Activated CD4-positive, alpha-beta T cell treated with anti-CD3 and anti-CD28 coated beads, Interleukin-2, amount 10 ng/mL, durations not matched to agents 24 days and 14 days (primary cell): ENCODE measurements at regions not wholly inside any gene's neighbourhood (a gene's known extent, or its start where the extent isn't known, plus 50 kb on each side); places are given as distances from the start of the nearest gene placed in this dataset.
A peak's percentile ranks its signal among the peaks of the same experiment; 100 is the strongest.
"Not testable (repeated sequence)": the region's sequence is repeated elsewhere in the genome, so short reads cannot be mapped to it uniquely, and the experiment has no call there.

Source experiments
- DNase-seq: peaks from one replicate; pipeline ENCODE4 v3.0.0; 2022
- H3K27ac Mint-ChIP-seq: one replicate; pipeline ENCODE4 v1.8.0; 2022; ENCODE audit warnings: mild to moderate bottlenecking, mixed read lengths
- H3K27me3 Mint-ChIP-seq: one replicate; pipeline ENCODE4 v1.8.0; 2022; ENCODE audit warnings: mixed read lengths
- H3K36me3 Mint-ChIP-seq: one replicate; pipeline ENCODE4 v1.8.0; 2022; ENCODE audit warnings: low read depth, mild to moderate bottlenecking, mixed read lengths
- H3K4me1 Mint-ChIP-seq: one replicate; pipeline ENCODE4 v1.8.0; 2021; ENCODE audit warnings: mixed read lengths
- H3K4me3 Mint-ChIP-seq: one replicate; pipeline ENCODE4 v1.8.0; 2022; ENCODE audit warnings: mild to moderate bottlenecking, moderate library complexity, mixed read lengths
- H3K9me3 Mint-ChIP-seq: one replicate; pipeline ENCODE4 v1.8.0; 2021; ENCODE audit warnings: mixed read lengths
- intact Hi-C: fragments of 100-400 bp; cut with micrococcal nuclease; formaldehyde crosslinking; loops from one replicate; pipeline ENCODE4 v1.15.1; 2023

DNA sequence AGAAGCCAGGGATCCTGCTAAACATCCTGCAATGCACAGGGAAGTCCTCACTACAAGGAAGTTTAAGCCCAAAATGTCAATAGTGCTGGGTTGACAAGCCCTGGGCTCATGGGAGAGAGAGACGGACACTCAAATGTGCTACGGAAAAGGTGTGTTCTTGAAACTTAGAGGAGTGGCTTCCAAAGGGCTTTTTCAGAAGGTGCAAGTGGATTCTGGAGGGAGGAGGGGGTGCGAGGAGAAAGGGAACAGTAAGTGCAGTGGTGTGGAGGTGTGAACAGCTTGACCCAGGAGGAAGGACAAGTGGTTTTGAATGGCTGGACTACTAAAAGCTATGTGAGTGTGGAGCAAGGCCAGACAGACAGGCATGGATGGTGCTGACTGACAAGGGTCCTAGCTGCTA, 50.4 kb upstream of the CECR2 start:
- intact Hi-C loops = no loop called here
- no peak for DNase-seq
- peaks cover 28% of the 10 kb centered on the region for H3K27me3 Mint-ChIP-seq
- H3K4me3 Mint-ChIP-seq = no peak overlapping the region
- H3K27ac Mint-ChIP-seq = no peak overlapping the region
- H3K9me3 Mint-ChIP-seq = no peaks in the 10 kb centered on the region
- no peaks in the 10 kb centered on the region for H3K4me1 Mint-ChIP-seq
- no peaks in the 10 kb centered on the region for H3K36me3 Mint-ChIP-seq

DNA sequence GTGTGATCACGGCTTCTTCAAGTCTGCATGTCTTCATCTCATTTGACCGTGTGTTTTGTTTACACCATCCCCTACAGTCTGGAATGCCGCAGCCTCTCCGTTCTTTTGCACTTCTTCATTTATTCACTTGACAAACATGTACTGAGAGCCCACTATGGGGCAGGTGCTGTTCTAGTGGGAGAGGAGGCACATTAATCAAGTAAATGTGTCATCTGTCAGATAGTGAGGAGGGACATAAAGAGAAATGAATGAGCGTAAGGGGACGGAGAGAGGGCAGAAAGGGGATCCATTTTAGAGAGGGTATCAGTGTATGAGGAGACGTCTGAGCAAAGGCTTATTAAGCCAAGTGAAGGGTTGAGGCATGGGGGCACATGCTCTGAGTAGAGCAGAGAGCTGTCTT, 54.0 kb upstream of the CECR2 start:
- intact Hi-C loops = no loop called here
- Mint-ChIP-seq H3K4me3 (no peak overlapping the region), H3K36me3 (no peaks in the 10 kb centered on the region), H3K4me1 (no peaks in the 10 kb centered on the region), H3K9me3 (no peaks in the 10 kb centered on the region), H3K27ac (no peak overlapping the region), H3K27me3 (peaks cover 28% of the 10 kb centered on the region)
- no peak for DNase-seq

DNA sequence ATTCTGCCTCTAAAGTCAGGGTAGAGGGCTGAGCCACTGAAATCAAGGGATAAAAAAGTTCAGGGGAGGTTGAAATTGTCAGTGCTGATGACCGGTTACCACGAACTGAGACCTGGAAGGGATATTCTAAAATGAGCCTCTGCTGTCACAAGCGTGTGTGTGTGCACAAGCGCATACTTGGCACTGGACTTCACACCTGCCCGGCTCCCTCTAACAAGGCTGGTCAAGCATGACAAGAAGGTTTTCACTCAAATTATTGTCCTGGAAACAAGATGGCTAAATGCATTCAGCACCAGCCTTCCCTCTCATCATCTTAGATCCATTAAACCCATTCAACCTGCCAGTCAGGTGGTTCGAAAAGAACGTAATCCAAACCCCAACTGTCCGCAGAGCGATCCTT, 54.8 kb upstream of the CECR2 start:
- H3K4me1 Mint-ChIP-seq = no peaks in the 10 kb centered on the region
- no peaks in the 10 kb centered on the region for H3K36me3 Mint-ChIP-seq
- peak overlapping the region; percentile 10 for H3K27ac Mint-ChIP-seq
- H3K4me3 Mint-ChIP-seq = no peak overlapping the region
- DNase-seq = no peak
- H3K9me3 Mint-ChIP-seq = no peaks in the 10 kb centered on the region
- intact Hi-C loops = no loop called here
- H3K27me3 Mint-ChIP-seq = peaks cover 28% of the 10 kb centered on the region

DNA sequence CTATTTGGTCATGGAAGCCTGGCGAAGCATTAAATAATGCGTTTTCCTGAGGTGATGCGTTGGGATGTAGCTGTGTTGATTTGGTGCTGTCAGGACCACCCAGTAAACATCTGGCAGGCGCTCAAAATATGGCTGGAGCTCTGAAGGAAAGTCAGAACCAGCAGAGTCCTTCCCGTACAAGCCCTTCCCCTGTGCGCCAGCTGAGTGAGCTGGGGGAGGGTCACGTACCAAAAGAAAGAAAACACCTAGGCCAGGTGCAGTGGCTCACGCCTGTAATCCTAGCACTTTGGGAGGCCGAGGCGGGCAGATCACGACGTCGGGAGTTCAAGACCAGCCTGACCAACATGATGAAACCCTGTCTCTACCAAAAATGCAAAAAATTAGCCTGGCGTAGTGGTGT, 55.6 kb upstream of the CECR2 start:
- no peak overlapping the region for H3K4me3 Mint-ChIP-seq
- no peak overlapping the region for H3K27ac Mint-ChIP-seq
- intact Hi-C loops = no loop called here
- H3K36me3 Mint-ChIP-seq = no peaks in the 10 kb centered on the region
- peaks cover 23% of the 10 kb centered on the region for H3K27me3 Mint-ChIP-seq
- no peaks in the 10 kb centered on the region for H3K4me1 Mint-ChIP-seq
- no peaks in the 10 kb centered on the region for H3K9me3 Mint-ChIP-seq
- no peak for DNase-seq

DNA sequence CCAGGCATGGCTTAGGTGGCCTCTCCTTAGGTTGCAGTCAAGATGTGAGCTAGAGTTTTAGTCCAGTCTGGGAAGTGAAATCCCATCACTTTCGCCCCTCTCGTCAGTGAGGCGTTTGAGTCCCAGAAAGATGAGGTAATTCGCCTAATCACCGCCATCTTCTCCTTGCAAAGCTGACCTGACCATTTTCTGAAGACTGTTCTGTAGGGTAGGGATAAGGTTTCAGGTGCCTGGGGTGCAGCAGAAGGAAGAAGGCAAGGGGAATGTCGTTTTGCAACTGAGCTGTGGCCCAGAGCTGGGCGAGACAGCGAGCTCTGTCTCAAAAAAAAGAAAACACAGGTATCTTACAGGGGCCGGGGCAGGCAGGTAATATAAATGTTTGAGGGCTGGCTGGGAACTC, 61.7 kb upstream of the CECR2 start:
- H3K27ac Mint-ChIP-seq = no peak overlapping the region
- no peaks in the 10 kb centered on the region for H3K36me3 Mint-ChIP-seq
- H3K27me3 Mint-ChIP-seq = peaks cover 3% of the 10 kb centered on the region
- peaks cover 28% of the 10 kb centered on the region for H3K4me1 Mint-ChIP-seq
- H3K9me3 Mint-ChIP-seq = no peaks in the 10 kb centered on the region
- intact Hi-C loops = no loop called here
- no peak for DNase-seq
- no peak overlapping the region for H3K4me3 Mint-ChIP-seq

DNA sequence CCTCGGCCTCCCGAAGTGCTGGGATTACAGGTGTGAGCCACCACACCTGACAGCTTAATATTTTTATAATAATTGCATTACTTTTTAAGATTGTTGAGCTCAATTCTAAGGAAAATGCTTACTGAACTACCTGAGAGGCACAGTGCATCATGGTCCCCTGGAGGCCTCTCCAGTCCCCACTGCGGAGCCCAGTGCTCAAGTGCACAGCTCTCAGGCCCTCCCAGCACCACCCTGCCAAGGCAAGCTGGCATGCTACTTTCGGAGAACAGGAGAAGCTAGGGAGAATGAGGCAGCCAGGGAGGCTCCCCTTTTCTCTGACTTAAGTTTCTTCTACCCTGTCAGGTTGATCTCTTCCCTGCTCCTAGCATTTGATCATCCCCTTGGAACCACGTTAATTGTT, 64.2 kb upstream of the CECR2 start:
- H3K36me3 Mint-ChIP-seq = no peaks in the 10 kb centered on the region
- H3K4me3 Mint-ChIP-seq = no peak overlapping the region
- intact Hi-C loops = loop anchor here (2.0 kb wide), 1 partner anchor 90 kb away; no protein-coding TSS in a partner anchor
- no peaks in the 10 kb centered on the region for H3K9me3 Mint-ChIP-seq
- H3K27ac Mint-ChIP-seq = no peak overlapping the region
- peaks cover 34% of the 10 kb centered on the region for H3K4me1 Mint-ChIP-seq
- H3K27me3 Mint-ChIP-seq = no peaks in the 10 kb centered on the region
- DNase-seq = peak; percentile 55

DNA sequence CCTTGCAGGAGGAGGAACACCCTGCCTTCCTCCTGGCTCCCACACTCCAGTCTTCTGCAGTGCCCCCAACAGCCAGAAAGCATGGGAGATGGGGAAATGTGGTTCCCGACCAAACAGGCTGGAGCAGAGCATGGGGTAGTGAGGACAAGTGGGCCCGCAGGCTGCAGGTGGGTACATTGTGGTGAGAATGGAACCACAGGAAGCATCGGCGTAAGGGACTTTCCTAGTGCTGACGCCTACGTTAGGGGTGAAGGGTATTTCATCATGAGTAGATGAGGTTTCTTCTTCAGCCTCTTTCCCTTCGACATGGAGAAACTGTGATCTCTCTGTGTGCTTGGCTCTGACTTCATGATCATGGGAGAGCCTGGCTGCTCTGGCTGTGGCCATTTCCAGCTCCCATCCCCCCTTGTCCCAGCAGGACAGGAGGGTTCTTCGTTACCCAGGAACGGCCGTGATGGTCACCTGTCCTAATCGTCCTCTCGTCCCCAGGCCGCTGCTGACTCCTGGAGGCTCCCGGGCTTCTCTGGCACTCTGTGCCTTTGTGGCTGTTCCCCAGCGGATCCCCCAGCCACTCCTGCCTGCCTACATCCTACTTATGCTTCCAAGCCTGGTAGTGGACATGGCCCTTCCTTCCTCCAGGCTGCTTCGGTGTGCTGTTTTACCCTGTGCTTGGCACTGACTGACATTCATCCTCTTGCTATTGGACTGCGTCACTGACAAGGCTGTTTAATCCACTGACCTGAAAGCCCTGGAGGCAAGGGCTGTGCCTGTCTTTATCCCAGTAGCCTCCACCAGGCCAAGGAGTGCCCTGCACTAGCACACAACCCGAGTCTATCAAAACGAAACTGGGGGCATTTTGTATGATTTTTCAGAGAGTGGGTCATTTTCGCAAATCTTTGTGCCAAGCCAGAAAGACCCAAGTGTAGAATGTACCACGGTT, 65.2 kb upstream of the CECR2 start:
- Mint-ChIP-seq H3K9me3 (no peaks in the 10 kb centered on the region), H3K27me3 (no peaks in the 10 kb centered on the region), H3K4me1 (peaks cover 41% of the 10 kb centered on the region), H3K36me3 (no peaks in the 10 kb centered on the region), H3K27ac (peak overlapping the region; percentile 90), H3K4me3 (peak overlapping the region; percentile 75)
- intact Hi-C loops = loop anchor here (1.0 to 5.0 kb wide), 4 partner anchors 24 to 227 kb away; no protein-coding TSS in a partner anchor
- peak; percentile 94 for DNase-seq

DNA sequence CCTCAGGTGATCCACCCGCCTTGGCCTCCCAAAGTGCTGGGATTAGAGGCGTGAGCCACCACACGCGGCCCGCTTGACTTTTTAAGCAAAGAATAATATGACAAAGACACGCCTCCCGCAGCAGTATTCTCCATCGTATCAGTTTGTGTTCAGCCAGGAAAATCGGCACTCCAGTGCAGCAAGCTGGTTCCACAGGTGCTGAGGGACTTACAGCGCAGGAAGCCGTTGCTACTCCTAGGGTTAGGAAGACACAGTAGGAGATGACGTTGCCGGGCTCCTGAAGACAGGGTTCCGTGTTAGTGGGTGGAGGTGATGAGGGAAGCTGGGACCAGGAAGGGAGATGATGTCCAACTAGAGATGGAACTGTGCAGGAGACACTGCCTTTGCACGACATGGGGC, 65.8 kb upstream of the CECR2 start:
- no peaks in the 10 kb centered on the region for H3K36me3 Mint-ChIP-seq
- no peak for DNase-seq
- peak overlapping the region; percentile 90 for H3K27ac Mint-ChIP-seq
- no peaks in the 10 kb centered on the region for H3K9me3 Mint-ChIP-seq
- peaks cover 47% of the 10 kb centered on the region for H3K4me1 Mint-ChIP-seq
- intact Hi-C loops = loop anchor here (5.0 kb wide), 1 partner anchor 226 kb away; no protein-coding TSS in a partner anchor
- H3K4me3 Mint-ChIP-seq = peak overlapping the region; percentile 63
- peaks cover 2% of the 10 kb centered on the region for H3K27me3 Mint-ChIP-seq

DNA sequence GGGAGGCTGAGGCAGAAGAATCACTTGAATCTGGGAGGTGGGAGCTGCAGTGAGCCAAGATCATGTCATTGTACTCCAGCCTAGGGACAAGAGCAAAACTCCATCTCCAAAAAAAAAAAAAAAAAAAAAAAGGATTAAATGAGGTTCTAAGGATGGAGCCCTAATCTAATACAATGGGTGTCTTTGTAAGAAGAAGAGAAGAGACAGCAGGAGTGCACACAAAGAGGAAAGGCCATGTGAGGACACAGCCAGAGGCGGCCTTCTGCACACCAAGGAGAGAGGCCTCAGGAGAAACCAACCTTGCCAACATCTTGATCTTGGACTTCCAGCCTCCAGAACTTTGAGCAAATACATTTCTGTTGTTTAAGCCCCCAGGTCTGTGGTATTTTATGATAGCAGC, 66.6 kb upstream of the CECR2 start:
- intact Hi-C loops = loop anchor here (5.0 kb wide), 1 partner anchor 225 kb away; no protein-coding TSS in a partner anchor
- H3K9me3 Mint-ChIP-seq = no peaks in the 10 kb centered on the region
- no peak overlapping the region for H3K4me3 Mint-ChIP-seq
- H3K4me1 Mint-ChIP-seq = peaks cover 52% of the 10 kb centered on the region
- H3K27ac Mint-ChIP-seq = peak overlapping the region; percentile 21
- H3K36me3 Mint-ChIP-seq = no peaks in the 10 kb centered on the region
- peaks cover 2% of the 10 kb centered on the region for H3K27me3 Mint-ChIP-seq
- DNase-seq = peak; percentile 58

DNA sequence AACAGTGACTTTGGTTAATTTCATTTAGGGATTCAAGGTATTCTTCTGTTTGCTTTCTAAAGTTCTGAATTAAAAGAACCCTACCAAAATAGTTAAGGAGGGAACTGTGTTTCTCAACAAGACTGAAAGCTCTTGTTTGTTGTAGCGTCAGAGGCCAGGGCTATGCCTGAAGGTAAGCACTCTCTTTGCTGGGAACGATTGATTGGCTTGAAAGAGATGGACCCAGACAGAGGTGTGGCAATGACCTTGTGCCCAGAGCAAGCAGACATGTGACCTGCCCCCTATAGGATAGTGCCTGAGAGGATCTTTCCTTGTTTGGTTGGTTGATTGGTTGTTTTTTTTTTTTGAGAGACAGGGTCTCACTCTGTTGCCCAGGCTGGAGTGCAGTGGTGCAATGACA, 68.3 kb upstream of the CECR2 start:
- no peak for DNase-seq
- peaks cover 2% of the 10 kb centered on the region for H3K27me3 Mint-ChIP-seq
- H3K36me3 Mint-ChIP-seq = no peaks in the 10 kb centered on the region
- intact Hi-C loops = loop anchor here (5.0 kb wide), 1 partner anchor 224 kb away; no protein-coding TSS in a partner anchor
- no peak overlapping the region for H3K4me3 Mint-ChIP-seq
- no peak overlapping the region for H3K27ac Mint-ChIP-seq
- H3K4me1 Mint-ChIP-seq = peaks cover 52% of the 10 kb centered on the region
- H3K9me3 Mint-ChIP-seq = no peaks in the 10 kb centered on the region

DNA sequence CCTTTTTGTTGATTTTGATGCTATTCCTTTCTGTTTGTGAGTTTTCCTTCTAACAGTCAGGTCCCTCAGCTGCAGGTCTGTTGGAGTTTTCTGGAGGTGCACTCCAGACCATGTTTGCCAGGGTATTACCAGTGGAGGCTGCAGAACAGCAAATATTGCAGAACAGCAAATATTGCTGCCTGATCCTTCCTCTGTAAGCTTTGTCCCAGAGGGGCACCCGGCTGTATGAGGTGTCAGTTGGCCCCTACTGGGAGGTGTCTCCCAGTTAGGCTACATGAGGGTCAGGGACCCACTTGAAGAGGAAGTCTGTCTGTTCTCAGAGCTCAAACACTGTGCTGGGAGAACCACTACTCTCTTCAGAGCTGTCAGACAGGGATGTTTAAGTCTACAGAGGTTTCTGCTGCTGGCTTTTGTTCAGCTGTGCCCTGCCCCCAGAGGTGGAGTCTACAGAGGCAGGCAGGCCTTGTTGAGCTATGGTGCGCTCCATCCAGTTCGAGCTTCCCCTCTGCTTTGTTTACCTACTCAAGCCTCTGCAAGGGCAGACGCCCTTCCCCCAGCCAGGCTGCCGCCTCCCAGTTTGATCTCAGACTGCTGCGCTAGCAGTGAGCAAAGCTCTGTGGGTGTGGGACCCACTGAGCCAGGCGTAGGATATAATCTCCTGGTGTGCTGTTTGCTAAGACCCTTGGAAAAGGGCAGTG, 70.3 kb upstream of the CECR2 start:
- intact Hi-C loops = loop anchor here (1.0 kb wide), 1 partner anchor 10 kb away; no protein-coding TSS in a partner anchor
- not testable (repeated sequence) for H3K9me3 Mint-ChIP-seq

DNA sequence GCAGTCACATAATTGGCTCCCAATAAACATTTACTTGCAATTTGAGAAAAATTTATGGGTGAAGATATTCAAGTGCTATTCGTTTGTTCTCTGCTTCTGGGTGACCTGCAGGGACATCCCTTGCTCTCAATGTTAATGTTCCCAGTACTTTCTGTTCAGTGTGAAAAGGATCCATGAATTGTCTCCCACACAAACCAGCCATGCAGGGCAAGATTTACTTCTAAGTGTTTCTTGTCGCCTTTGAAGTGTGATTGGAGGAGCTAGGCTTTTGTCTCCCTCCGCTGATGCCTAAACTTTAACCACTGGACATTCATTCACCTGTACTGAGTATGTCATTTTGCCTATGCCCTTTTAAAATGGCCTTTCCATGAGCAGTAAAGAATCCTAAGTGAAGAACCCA, 66.4 kb upstream of the ADA2 start:
- no peaks in the 10 kb centered on the region for H3K9me3 Mint-ChIP-seq
- no peak for DNase-seq
- peaks cover 19% of the 10 kb centered on the region for H3K4me1 Mint-ChIP-seq
- H3K4me3 Mint-ChIP-seq = no peak overlapping the region
- H3K27me3 Mint-ChIP-seq = peaks cover 27% of the 10 kb centered on the region
- intact Hi-C loops = no loop called here
- no peak overlapping the region for H3K27ac Mint-ChIP-seq
- no peaks in the 10 kb centered on the region for H3K36me3 Mint-ChIP-seq

More for the DNA sequence above, 70.3 kb upstream of the CECR2 start:
- H3K27me3 Mint-ChIP-seq = peaks cover 11% of the 10 kb centered on the region
- not testable (repeated sequence) for H3K27ac Mint-ChIP-seq, H3K36me3 Mint-ChIP-seq, H3K4me3 Mint-ChIP-seq
- H3K4me1 Mint-ChIP-seq = peaks cover 38% of the 10 kb centered on the region
- peak; percentile 77 for DNase-seq

DNA sequence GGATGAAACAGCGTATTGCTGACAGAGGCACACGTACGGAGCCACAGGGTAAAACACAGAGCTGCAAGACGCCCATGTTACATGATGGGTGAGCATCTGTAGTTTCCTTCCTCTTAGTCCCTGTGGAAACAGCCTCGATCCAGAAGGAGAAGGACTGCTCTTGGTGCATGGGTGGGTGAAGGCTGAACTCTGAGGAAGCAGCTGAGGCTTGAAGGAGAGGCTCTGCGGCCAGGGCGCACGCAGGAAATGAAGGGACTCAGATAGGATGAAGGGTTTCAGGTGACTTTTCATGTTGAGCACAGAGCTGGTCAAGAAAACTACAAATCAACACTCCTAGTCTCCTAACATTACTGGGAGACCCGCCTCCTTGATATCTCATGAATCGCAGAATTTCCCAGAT, 65.7 kb upstream of the ADA2 start:
- H3K9me3 Mint-ChIP-seq = no peaks in the 10 kb centered on the region
- no peak for DNase-seq
- no peaks in the 10 kb centered on the region for H3K36me3 Mint-ChIP-seq
- peaks cover 25% of the 10 kb centered on the region for H3K4me1 Mint-ChIP-seq
- peaks cover 27% of the 10 kb centered on the region for H3K27me3 Mint-ChIP-seq
- no peak overlapping the region for H3K27ac Mint-ChIP-seq
- intact Hi-C loops = loop anchor here (5.0 kb wide), 1 partner anchor 82 kb away; the partner anchor contains the start of gene CECR2
- no peak overlapping the region for H3K4me3 Mint-ChIP-seq

DNA sequence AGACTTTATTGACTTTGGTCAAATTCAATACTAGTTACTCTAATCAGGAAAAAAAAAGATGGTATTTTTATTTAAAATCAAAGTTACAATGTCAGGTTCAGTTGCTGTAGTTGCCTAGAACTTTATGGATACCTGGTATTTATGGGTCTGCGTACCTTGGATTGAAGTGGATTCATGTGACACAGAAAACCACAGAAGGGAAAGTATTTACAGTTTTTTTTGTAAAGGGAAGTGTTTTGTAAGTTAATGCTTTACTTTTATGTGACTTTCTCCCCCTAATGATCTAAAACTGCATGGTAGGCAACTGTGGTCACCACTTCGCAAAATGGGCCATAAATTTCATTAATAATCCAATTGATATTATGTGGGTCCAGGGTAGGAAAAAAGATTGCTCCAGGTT, 65.2 kb upstream of the ADA2 start:
- intact Hi-C loops = loop anchor here (5.0 kb wide), 1 partner anchor 83 kb away; the partner anchor contains the start of gene CECR2
- Mint-ChIP-seq H3K4me3 (no peak overlapping the region), H3K27me3 (peaks cover 27% of the 10 kb centered on the region), H3K9me3 (no peaks in the 10 kb centered on the region), H3K27ac (no peak overlapping the region), H3K4me1 (peaks cover 27% of the 10 kb centered on the region), H3K36me3 (no peaks in the 10 kb centered on the region)
- DNase-seq = no peak
